GM18858 (cell line): ENCODE measurements at regions not wholly inside any gene's neighbourhood (a gene's known extent, or its start where the extent isn't known, plus 50 kb on each side); places are given as distances from the start of the nearest gene placed in this dataset.

ENCODE experiments used
- ATAC-seq: cut with Tn5 transposase; IDR thresholded peaks from one replicate; pipeline ENCODE4 v1.9.1; 2021; ENCODE audit not compliant: unreplicated experiment

GRCh38 chr10:4733150-4733842 lies 92.7 kb upstream of the AKR1E2 start:
- no peak for ATAC-seq

- no peak for ATAC-seq
These were observed 95.0 kb upstream of the AKR1E2 start for GRCh38 chr10:4730998-4731397.

GRCh38 chr10:4725917-4726606 lies 99.9 kb upstream of the AKR1E2 start:
- ATAC-seq: no peak

- ATAC-seq: no peak
These were observed 102.1 kb upstream of the AKR1E2 start for GRCh38 chr10:4723860-4724259.

- ATAC-seq: no peak
These were observed 103.8 kb upstream of the AKR1E2 start for GRCh38 chr10:4721999-4722753.

GRCh38 chr10:4720463-4720862 lies 105.5 kb upstream of the AKR1E2 start:
- no peak for ATAC-seq

- ATAC-seq: no peak
These were observed 106.3 kb upstream of the AKR1E2 start for GRCh38 chr10:4719671-4720070.

GRCh38 chr10:4719036-4719435 lies 107.0 kb upstream of the AKR1E2 start:
- ATAC-seq: no peak

- ATAC-seq: no peak
These were observed 107.5 kb upstream of the AKR1E2 start for GRCh38 chr10:4718544-4718943.

GRCh38 chr10:4717670-4718069 lies 108.3 kb upstream of the AKR1E2 start:
- no peak for ATAC-seq

- ATAC-seq: no peak
These were observed 115.1 kb upstream of the AKR1E2 start for GRCh38 chr10:4710858-4711257.

GRCh38 chr10:4708123-4708759 lies 117.8 kb upstream of the AKR1E2 start:
- no peak for ATAC-seq

- ATAC-seq: no peak
These were observed 118.8 kb upstream of the AKR1E2 start for GRCh38 chr10:4707221-4707620.

- no peak for ATAC-seq
These were observed 121.9 kb upstream of the AKR1E2 start for GRCh38 chr10:4704034-4704545.

- ATAC-seq: no peak
These were observed 125.0 kb upstream of the AKR1E2 start for GRCh38 chr10:4701016-4701415.

- ATAC-seq: no peak
These were observed 125.9 kb upstream of the AKR1E2 start for GRCh38 chr10:4699950-4700730.

GRCh38 chr10:4698075-4698474 lies 127.9 kb upstream of the AKR1E2 start:
- ATAC-seq: no peak

- ATAC-seq: no peak
These were observed 129.8 kb upstream of the AKR1E2 start for GRCh38 chr10:4696186-4696585.

- no peak for ATAC-seq
These were observed 132.0 kb upstream of the AKR1E2 start for GRCh38 chr10:4693967-4694366.

GRCh38 chr10:4692206-4692605 lies 133.8 kb upstream of the AKR1E2 start:
- ATAC-seq: no peak

GRCh38 chr10:4691776-4692175 lies 134.2 kb upstream of the AKR1E2 start:
- ATAC-seq: no peak
